CD4-positive, alpha-beta T cell treated with Interleukin-21 for 1 hour (primary cell): ENCODE measurements at regions not wholly inside any gene's neighbourhood (a gene's known extent, or its start where the extent isn't known, plus 50 kb on each side); places are given as distances from the start of the nearest gene placed in this dataset.

Experiments
- DNase-seq: peaks from one replicate; pipeline ENCODE4 v3.0.0-alpha.2; 2020

DNA sequence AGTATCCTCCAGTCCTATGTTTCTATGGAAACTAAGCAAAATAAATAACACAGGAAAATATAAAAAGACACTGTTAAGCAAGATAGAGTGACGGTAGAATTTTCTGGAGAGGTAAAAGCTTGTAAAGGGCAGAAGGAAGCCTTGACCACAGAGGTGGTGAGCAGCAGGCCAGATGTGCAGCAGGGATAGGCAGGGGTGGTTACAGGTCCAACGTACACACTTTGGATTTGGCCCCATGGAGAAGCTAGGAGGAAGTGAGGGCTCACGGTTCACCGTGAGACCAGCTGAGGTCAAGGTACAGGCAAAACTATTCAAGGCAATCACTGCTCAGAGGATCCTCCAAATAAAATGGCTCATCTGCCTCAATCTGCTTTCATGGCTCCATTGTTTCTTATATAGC, 242.8 kb downstream of the B3GLCT start:
- DNase-seq, result no peak

DNA sequence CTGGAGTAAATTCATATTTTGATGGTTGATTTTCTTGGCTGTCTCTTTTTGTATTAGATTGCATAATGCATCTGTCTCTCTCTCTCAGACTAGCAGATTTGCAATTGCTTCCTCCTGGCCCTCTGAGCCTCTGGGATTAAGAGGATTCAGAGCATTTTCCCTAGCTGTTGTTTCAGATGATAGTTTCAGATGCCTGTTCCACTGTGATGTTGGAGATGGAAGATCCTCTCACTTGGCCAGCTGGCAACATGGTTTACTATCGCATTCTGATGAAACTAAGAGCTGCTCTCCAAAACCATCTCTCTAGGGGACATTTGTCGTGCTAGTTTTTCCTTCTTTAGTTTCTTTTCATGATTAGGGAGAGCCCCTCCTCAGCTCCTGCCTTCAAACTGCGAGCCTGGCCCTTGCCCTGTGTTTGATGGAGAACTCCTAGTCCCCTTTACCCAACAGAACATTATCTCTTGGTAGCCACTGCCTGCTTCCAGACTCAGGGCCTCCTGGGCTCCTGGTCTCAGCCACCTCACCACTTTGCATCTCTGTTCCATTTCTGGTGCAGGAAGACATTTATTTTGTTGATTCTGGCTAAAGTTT, 244.6 kb downstream of the B3GLCT start:
- DNase-seq, result no peak

DNA sequence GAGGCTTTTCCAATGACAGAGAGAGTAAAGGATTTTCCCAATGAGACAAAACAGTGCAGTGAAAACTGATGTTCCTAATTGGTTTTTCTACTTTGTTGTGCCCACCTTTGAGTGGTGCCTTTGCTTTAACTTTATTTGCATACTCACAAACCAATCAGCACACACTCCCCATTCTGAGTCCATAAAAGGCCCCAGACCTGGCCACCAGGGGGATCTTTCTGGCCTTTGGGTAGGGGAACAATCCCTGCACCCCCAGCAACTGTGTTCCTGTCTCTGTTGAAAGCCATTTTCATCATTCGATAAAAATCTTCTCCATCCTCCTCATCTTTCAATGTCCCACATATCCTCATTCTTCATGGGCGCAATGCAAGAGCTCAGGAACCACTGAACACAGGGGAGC, 252.8 kb downstream of the B3GLCT start:
- no peak for DNase-seq

DNA sequence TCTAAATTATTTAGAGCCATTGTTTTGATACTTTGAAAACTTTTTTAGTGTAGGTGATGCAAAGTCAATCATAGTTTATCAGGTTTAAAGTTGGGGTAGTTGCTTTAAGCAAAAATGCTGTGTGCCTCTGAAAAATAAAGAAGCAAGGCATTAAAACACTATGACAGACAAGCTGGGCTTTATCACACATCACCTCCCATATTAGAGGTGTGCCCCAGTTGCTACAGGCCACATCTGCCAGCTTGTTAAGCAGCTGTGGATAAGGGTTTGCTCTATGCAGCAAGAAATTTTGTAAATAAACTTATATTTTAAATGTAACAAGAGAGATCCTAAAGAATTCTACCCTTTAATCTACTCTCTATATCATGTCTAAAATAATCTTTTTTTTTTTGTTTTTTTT, 255.8 kb downstream of the B3GLCT start:
- no peak for DNase-seq

DNA sequence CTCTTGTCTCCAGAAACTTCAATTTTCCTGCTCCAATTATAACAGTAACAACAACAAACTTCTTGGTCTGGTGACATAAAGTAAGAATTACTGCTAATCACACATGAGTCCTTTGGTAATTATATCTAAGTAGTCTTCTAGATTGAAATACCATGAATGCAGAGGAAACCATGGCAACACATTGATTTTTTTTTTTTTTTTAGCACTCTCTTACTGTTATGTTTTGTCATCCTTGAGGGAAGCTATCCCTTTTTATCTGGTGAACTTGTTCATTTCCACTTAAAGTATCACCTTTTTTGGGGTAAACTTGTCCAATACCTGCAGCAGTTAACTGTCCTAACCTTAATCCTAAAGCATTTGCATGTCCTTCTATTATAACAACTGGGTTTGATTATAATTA, 256.3 kb downstream of the B3GLCT start:
- DNase-seq, result no peak

DNA sequence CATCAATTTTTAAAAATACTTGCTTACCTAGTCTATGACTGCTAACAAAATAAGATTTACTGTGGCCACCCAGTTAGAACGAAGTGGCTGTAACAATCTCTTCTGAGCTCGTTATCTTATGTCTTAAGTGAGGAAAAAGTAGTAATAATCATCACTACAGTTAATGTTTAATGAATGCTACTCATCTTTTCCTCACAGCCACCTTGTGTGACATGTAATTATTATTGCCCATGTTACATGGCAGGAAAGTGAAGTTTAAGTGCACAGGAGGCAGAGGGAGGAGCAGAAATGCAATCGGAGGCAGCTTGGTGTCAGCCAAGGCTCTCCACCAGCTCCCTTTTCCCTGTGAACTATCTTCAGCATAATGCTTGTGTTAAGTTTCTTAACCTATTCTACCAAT, 260.3 kb downstream of the B3GLCT start:
- DNase-seq, result no peak

DNA sequence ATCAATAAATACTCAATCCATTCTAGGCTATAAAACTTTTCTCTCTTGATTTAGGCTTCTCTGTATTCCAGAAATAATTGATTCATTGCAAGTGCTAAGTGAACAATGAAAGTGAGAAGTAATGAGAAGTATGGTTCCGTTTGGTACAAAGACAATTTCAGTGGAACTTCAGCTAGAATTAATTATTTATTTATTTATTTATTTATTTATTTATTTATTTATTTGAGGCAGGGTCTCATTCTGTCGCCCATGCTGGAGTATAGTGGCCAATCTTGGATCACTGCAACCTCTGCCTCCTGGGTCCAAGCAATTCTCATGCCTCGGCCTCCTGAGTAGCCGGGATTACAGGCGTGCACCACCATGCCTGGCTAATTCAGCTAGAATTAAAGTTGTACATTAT, 262.1 kb downstream of the B3GLCT start:
- no peak for DNase-seq

DNA sequence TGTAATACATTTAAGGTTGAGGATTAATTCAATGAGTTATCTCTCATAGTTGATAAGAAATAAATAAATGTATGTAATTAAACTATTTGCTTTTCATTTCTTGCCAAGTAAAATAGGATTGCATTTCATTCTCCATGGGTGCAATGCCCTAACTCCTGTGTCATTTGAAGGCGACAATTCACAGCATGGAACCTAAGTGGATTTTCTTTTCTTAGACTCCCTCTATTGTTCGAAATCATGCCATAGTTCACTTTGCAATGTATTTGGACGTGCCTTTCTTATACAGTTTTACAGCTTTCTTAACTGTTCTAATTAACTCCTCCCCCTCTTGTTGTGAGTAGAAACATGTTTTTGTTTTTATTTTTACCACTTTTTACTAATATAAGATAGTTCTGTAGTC, 263.0 kb downstream of the B3GLCT start:
- DNase-seq, result no peak

DNA sequence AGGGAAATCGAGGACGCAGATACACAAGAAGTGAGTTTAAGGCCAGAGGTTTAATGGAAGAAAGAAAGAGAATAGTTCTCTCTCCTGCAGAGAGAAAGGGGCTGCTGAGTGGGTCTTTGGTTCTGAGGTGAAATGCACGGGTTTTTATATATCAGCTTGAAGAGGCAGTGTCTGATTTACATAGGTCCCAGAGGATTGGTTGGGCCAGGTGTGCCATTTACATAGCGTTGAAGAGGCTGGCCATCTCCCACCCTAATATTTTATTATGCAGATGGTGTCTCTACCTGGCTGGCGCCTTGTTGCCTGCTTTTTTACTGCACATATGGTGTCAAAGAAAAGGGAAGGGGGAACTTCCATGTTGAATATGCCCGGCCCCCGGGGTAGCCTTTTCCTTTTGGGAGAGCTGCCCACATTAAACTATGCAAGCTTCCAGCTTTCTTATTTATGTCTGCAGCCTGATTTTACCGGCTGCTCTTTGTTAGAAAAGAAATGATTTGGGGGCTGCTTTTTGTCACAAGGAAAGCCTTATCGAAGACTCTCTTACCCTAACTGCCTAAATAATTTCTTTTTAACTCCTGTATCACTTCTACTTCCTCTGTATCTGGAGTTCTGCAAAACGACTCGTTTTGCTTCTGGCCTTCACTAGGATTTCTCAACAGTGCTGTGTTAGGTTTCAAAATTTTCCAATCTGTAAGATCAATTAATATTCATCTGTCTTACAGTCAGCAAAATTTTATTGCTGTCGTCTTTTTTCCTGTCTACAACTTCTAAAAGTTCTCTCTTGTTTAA, 268.5 kb downstream of the B3GLCT start:
- no peak for DNase-seq

DNA sequence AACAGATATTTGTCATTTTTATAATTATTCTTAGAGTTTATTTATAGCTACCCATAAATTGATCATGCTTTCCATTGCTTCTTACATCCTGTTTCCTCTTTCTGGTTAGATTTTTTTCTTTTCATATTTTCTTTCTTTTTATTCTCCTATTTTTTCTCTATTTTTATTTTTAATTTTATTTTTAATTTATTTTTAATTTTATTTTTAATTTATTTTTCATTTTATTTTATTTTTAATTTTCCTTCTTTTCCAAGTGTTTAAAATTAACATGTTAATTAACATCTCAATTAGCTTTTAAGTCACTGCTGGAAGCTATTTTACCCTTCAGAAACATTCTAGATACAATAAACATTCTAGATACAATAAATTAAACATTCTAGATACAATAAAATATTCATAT, 269.6 kb downstream of the B3GLCT start:
- no peak for DNase-seq

DNA sequence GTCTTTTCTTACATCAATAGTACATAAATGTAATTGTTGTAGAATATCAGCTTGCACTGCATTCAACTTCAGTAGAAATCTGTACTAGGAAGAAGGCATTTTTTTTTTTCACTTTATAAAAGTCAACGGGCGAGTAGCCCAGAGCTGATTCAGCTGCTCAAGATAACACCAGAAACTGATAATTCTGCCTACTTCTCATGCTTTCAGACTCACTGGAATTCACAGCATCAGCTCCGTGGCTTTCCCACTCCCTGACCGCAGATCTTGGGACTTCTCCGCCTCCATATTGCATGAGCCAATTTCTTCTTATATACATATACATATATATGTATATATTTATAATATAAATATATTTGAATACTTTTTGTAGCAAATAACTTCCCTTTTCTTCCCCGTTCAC, 263.1 kb upstream of the RXFP2 start:
- no peak for DNase-seq

DNA sequence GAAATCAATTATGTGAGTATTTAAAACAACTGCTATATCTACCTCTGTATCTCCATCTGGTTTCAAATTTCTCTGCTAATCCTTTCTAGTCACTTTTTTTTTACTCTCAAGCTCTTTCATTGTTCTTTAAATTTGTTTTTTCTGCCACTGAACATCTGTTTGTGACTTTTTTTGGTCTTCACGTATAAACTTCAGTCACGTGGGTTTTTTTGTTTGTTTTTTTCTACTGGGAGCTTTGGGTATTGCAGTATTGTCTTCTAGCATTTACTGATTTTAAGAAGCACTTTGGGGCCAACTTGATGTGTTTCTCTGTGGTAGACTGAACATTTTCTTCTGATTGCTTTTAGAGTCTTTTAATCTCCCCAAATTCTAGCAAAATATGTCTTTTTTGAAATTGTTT, 262.6 kb upstream of the RXFP2 start:
- no peak for DNase-seq

DNA sequence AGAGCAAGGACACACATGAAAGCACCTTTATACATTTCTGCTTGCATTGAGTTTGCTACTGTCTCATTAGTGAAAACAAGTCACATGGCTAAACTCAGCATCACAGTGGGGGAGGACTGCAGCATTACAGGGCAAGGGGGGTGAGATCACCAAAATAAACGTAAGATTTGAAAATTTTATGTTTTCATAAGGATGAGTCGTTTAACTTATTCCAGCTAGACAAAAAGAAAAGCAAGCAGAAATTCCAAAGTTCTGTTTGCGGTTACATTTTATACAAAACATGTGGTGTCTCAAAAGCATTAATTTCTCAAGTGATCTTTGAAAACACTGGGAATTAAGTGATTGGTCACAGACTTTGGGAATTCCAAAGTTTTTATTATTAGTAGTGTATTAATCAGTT, 261.4 kb upstream of the RXFP2 start:
- DNase-seq, result no peak

DNA sequence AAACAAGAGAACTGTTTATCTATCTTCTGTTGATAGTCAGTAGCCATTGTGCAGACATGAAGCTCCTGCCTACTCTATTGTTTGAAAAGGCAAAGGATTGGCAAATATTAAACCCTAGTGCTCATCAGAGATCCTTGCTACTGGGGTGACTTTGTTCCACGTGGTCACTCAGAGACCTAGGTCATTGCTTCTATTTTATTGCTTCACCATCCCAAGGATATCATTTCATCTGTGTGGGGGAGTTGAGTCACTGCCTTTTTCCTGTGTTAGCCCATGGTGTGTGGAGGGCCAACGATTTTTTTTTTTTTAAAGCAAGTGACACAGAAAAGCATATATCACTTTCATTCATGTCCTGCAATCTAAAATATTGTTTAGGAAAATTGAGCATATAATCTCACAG, 254.1 kb upstream of the RXFP2 start:
- no peak for DNase-seq

DNA sequence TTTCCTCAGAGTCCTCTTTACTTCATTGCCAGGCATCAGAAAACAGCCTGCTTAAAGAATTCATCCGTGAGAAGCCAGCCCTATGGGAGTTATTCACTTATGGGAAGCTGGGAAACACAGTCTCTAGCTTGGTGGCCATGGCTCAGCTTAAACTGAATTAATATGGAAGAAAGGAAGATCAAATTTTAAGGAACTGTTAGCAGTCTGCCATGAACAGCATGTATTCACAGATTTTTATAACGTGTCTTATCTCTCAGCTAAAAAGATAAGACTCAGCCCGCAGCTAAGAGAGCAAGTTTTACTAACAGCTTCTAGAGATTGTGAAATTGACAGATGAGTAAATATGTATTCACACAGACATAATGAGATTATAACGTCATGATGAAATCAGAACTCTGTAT, 253.7 kb upstream of the RXFP2 start:
- DNase-seq, result no peak

DNA sequence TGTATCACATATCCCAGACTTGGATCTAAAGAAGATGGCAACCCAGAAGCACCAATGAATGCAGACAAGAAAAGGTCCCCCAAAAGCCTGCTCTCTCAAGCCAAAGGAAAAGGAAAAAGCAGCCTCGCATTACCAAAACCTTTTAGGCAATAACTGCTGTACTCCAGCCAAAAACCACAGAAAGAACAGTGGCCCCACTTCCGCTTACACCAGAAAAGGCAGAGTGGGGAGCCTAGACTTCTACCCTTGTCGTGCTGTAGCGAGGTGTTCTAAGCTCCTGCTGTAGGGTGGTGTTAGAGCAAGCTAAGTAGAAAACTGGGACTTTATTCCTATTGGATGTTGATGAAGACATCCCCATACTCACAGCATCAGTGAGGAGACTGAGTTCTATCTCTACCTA, 244.0 kb upstream of the RXFP2 start:
- DNase-seq, result no peak

DNA sequence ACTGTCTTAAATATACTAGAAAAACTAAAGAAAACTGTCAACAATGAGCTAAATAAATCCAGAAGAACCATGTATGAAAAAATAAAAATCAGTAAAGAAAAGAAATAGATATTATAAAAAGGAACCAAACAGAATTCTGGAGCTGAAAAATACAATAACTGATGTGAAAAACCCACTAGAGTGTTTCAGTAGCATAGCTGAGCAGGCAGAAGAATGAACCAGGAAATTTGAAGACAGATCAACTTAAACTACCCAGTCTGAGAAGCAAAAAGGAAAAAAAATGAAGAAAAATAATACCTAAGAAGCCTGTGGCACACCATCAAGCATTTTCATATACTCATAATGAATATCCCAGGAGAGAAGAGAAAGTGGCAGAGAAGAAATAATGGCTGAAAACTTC, 240.1 kb upstream of the RXFP2 start:
- no peak for DNase-seq

DNA sequence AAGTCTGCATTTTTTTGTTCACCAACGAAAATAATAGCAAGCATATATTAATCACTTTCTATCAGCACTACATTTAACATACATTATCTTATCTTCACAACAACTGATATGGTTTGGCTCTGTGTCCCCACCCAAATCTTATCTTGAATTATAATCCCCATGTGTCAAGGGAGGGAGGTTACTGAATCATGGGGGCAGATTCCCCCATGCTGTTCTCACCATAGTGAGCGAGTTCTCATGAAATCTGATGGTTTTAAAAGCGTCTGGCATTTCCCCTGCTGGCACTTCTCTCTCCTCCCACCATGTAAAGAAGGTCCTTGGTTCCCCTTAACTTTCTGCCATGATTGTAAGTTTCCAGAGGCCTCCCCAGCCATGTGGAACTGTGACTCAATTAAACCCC, 235.7 kb upstream of the RXFP2 start:
- DNase-seq, result no peak

DNA sequence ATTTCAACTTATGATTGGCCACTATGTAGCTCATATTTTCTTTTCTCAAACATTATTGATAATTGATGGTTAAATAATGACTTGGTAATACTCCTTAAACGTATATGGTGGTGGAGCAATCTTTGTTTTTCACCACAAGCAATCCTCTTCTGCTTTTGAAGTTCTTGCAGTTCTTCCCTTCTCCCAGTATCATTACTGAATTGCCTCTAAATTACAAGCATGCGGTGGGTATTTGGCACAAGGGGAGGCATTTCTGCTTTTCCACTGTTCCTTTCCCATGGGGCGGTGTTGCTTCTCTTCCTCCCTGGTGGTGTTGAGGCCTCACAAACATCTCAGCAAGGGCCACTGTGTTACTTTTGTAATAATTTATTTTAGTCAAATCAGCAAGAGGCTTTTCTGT, 234.4 kb upstream of the RXFP2 start:
- DNase-seq, result no peak

DNA sequence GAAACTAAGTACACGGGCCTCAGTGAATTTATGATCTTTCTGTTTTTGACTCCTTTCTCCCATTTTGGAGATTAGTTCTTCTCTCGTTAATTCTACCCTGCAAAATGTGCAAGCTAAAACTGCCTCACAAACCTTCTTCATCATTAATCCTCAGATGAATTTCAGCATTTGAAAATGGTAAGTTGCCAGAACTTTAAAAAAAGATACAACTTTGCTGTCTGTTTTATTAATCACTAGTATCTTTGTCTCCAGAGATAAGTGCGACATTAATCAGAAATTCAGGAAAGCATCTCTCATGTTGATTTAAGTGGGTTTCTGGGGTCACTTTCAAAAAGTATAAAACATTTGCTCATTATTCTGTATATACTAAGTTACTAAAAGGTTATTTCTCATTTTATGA, 227.0 kb upstream of the RXFP2 start:
- DNase-seq, result no peak

DNA sequence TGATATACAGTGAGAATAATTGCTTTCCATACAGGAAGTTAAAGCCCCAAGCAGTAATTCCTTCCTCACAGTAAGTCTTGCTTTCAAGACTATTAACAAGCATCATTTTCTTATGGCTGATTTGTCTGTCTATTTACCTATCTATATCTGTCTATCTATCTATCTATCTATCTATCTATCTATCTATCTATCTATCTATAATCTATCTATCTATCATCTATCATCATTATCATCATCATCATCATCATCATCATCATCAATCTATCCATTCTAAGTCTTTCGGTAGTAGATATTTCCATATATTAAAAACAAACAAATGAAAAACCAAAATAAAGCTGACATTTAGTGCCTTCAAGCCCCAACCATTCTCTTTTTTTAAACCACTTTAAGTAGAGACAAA, 224.4 kb upstream of the RXFP2 start:
- no peak for DNase-seq

DNA sequence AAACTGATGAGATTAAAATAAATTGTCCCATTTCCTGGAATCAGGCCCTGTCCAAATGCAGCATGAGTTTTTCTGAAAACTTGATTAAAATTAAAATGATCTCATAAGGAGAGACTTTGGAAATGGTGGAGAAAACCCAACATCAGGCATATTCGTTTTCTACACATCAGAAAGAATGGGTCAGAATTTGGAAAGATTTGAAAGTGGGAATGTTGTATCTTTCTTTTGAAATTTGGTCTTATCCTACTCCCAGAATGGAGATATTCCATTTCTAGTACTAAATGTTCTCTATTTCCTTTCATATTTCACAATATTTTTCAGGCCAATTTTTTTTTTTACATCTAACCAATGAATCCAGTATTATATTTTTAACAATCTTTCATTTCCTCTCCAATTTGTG, 223.9 kb upstream of the RXFP2 start:
- DNase-seq, result no peak

DNA sequence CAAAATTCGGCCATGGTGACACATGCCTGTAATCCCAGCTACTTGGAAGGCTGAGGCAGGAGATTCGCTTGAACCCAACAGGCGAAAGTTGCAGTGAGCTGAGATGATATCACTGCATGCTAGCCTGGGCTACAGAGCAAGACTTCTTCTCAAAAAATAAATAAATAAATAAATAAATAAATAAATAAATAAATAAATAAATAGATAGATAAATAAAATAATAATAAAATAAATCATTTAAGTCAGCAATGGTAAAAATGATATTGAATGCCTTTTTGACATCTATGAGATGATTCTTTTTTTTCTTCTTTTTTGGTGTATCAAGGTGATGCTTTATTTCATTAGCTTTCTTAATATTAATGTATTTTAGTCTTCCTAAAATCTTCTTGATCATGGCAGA, 221.7 kb upstream of the RXFP2 start:
- no peak for DNase-seq

DNA sequence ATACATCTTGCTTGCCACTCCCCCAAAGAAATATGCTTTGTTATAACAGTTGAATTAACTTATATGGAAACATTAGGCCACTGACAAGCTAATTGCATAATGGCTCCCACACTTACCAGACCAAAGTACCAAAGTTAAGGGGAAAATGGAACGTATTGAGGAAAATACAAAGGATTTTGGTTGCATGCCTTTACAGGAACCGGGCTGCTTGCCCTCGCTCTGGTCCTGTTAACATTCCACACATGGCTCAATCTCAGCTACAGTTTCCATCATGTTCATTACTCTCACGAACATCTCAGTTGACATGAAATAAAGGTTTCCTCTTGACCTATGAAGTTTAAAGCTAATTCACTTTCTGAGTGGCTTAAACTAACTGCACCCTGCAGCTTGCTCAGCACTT, 220.7 kb upstream of the RXFP2 start:
- no peak for DNase-seq

DNA sequence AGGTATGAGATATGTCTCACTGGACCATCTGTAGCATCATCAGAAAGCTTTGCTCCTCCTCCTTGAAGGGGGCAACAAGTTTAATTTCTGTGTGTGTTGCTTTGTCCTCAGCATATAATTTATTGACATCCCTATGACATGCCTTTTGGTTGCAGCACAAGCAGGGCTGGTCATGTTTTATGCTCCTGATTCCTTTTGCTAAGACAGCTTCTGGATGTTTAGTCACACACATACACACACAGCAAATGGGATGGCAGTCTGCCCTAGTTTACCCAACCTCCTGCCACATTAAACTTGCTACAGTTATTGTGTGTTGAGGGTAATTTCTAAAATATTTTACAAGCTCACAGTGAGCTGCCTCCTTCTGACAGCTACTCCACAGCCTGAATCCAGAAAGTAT, 217.9 kb upstream of the RXFP2 start:
- DNase-seq, result no peak
